ENCODE measurements at regions not wholly inside any gene's neighbourhood (a gene's known extent, or its start where the extent isn't known, plus 50 kb on each side); places are given as distances from the start of the nearest gene placed in this dataset.

DNA sequence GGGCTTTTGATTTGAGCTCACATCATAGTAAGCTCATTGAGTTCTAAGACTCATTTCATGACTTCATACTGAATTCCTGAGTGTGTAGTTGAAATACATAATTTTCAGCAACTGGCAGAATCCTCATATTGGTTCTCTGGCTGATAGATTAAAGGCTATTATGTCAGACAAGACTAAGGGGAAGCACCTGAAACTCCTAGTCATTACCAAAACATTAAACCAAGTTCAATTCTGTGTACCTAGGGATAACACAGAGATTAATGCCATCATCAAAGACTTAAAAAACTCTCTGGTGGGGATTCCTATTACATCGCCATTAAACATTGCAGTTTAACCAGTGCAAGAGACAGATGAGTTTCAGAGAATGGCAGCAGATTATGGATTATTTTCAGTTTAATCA is 339.1 kb downstream of the PTPRC start:
- Histone ChIP-seq H3K23ac (ENCODE audit: low read depth, low read length, poor library complexity) (no peak overlapping the region), H3K36me3 (replicated peaks in 1 of 2; ENCODE audit: control insufficient read depth in 2 of 2, insufficient read depth in 2 of 2, low read length in 2 of 2) (no peaks in the 10 kb centered on the region), H3K9me3 (replicated peaks in 1 of 2; ENCODE audit: control insufficient read depth in 2 of 2, insufficient read depth in 1 of 2, low read depth in 1 of 2, low read length in 2 of 2) (no peaks in the 10 kb centered on the region), H3K4me3 (ENCODE audit: low read length in 2 of 2) (no peak overlapping the region), H3K14ac (ENCODE audit: low read length) (no peak overlapping the region), H2BK5ac (ENCODE audit: low read length) (no peak overlapping the region), H2AFZ (ENCODE audit: low read length) (no peak overlapping the region), H4K91ac (ENCODE audit: low read depth, low read length, poor library complexity) (no peak overlapping the region), H3K27me3 (ENCODE audit: control insufficient read depth in 3 of 3, insufficient read depth in 3 of 3, low read depth in 1 of 3, low read length in 3 of 3) (no peaks in the 10 kb centered on the region), H2BK15ac (ENCODE audit: low read length) (no peak overlapping the region), H3K79me1 (ENCODE audit: low read depth, low read length) (no peaks in the 10 kb centered on the region), H3K4ac (ENCODE audit: low read length) (no peak overlapping the region), H2BK120ac (ENCODE audit: low read depth, low read length) (no peak overlapping the region), H3K9ac (ENCODE audit: low read depth, low read length, poor library complexity) (no peak overlapping the region), H4K8ac (ENCODE audit: low read depth, low read length) (no peak overlapping the region), H3K18ac (ENCODE audit: low read length) (no peak overlapping the region), H2BK12ac (ENCODE audit: low read length) (no peak overlapping the region), H3K27ac (replicated peaks; ENCODE audit: low read length) (no peak overlapping the region), H3K4me2 (ENCODE audit: insufficient read depth, low read length, poor library complexity, severe bottlenecking) (no peak overlapping the region), H2AK5ac (ENCODE audit: low read depth, low read length) (no peak overlapping the region), H3K4me1 (ENCODE audit: control insufficient read depth in 2 of 2, insufficient read depth in 1 of 2, low read depth in 1 of 2, low read length in 2 of 2) (no peaks in the 10 kb centered on the region)
- no CpG with 5 or more reads among the region's 1 CpG for WGBS, 2 donors (ENCODE audit: extremely low coverage in 2 of 2, insufficient read length in 2 of 2, insufficient replicate concordance in 1 of 2)
- no peak for DNase-seq (ENCODE audit: low spot score)

DNA sequence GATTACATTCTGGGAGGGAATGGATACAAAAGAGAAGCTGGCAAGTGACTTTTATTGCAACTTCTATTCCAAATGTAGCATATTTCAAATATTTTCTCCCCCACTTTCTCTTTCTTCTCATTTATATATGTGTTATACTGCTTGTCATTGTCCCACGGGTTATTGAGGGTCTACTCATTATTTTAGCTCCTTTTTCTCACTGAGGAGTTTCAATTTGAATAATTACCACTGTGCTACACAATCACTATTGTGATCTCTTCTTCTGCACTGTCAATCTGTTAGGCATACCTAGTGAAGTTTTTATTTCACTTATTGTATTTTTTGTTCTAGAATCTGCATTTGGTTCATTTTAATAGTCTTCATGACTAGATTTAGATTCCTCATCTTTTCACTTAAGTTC is 339.7 kb downstream of the PTPRC start:
- H3K14ac ChIP-seq (ENCODE audit: low read length) = no peak overlapping the region
- no peak overlapping the region for H4K91ac ChIP-seq (ENCODE audit: low read depth, low read length, poor library complexity)
- no peaks in the 10 kb centered on the region for H3K79me1 ChIP-seq (ENCODE audit: low read depth, low read length)
- H3K27ac ChIP-seq (replicated peaks; ENCODE audit: low read length) = no peak overlapping the region
- H3K4me2 ChIP-seq (ENCODE audit: insufficient read depth, low read length, poor library complexity, severe bottlenecking) = no peak overlapping the region
- no peak overlapping the region for H2BK12ac ChIP-seq (ENCODE audit: low read length)
- H3K4ac ChIP-seq (ENCODE audit: low read length) = no peak overlapping the region
- no peak for DNase-seq (ENCODE audit: low spot score)
- no peak overlapping the region for H3K23ac ChIP-seq (ENCODE audit: low read depth, low read length, poor library complexity)
- no peak overlapping the region for H3K9ac ChIP-seq (ENCODE audit: low read depth, low read length, poor library complexity)
- H2BK120ac ChIP-seq (ENCODE audit: low read depth, low read length) = no peak overlapping the region
- no peak overlapping the region for H2AK5ac ChIP-seq (ENCODE audit: low read depth, low read length)
- H2AFZ ChIP-seq (ENCODE audit: low read length) = no peak overlapping the region
- H2BK5ac ChIP-seq (ENCODE audit: low read length) = no peak overlapping the region
- H3K36me3 ChIP-seq (replicated peaks in 1 of 2; ENCODE audit: control insufficient read depth in 2 of 2, insufficient read depth in 2 of 2, low read length in 2 of 2) = no peaks in the 10 kb centered on the region
- H3K27me3 ChIP-seq (ENCODE audit: control insufficient read depth in 3 of 3, insufficient read depth in 3 of 3, low read depth in 1 of 3, low read length in 3 of 3) = no peaks in the 10 kb centered on the region
- H3K4me3 ChIP-seq (ENCODE audit: low read length in 2 of 2) = no peak overlapping the region
- no CpG with 5 or more reads among the region's 1 CpG for WGBS, 2 donors (ENCODE audit: extremely low coverage in 2 of 2, insufficient read length in 2 of 2, insufficient replicate concordance in 1 of 2)
- no peak overlapping the region for H4K8ac ChIP-seq (ENCODE audit: low read depth, low read length)
- no peak overlapping the region for H3K18ac ChIP-seq (ENCODE audit: low read length)
- no peaks in the 10 kb centered on the region for H3K4me1 ChIP-seq (ENCODE audit: control insufficient read depth in 2 of 2, insufficient read depth in 1 of 2, low read depth in 1 of 2, low read length in 2 of 2)
- H3K9me3 ChIP-seq (replicated peaks in 1 of 2; ENCODE audit: control insufficient read depth in 2 of 2, insufficient read depth in 1 of 2, low read depth in 1 of 2, low read length in 2 of 2) = no peaks in the 10 kb centered on the region
- no peak overlapping the region for H2BK15ac ChIP-seq (ENCODE audit: low read length)

DNA sequence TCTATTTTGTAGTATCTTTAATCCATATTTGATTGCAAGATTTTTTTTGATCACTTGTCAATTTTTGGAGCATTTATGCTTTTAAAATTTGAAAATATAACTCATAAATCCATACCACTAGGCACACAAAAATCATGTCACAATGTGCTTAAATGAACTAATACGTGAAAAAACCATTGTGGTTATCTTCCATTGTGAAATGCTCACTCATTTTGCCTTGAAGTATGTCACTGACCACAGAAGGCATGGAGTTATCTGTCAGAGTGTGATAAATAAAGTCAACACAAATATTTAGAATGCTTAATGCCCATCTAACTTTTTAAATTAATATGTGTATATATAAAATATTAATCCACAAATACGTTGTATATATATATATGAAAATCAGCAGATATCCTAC is 347.2 kb downstream of the PTPRC start:
- Histone ChIP-seq H3K4me3 (ENCODE audit: low read length in 2 of 2) (no peak overlapping the region), H2BK5ac (ENCODE audit: low read length) (no peak overlapping the region), H2BK12ac (ENCODE audit: low read length) (no peak overlapping the region), H3K36me3 (replicated peaks in 1 of 2; ENCODE audit: control insufficient read depth in 2 of 2, insufficient read depth in 2 of 2, low read length in 2 of 2) (no peaks in the 10 kb centered on the region), H4K91ac (ENCODE audit: low read depth, low read length, poor library complexity) (no peak overlapping the region), H3K4me2 (ENCODE audit: insufficient read depth, low read length, poor library complexity, severe bottlenecking) (no peak overlapping the region), H3K18ac (ENCODE audit: low read length) (no peak overlapping the region), H2AFZ (ENCODE audit: low read length) (no peak overlapping the region), H3K14ac (ENCODE audit: low read length) (no peak overlapping the region), H3K27ac (replicated peaks; ENCODE audit: low read length) (no peak overlapping the region), H2AK5ac (ENCODE audit: low read depth, low read length) (no peak overlapping the region), H3K23ac (ENCODE audit: low read depth, low read length, poor library complexity) (no peak overlapping the region), H3K27me3 (ENCODE audit: control insufficient read depth in 3 of 3, insufficient read depth in 3 of 3, low read depth in 1 of 3, low read length in 3 of 3) (no peaks in the 10 kb centered on the region), H3K4ac (ENCODE audit: low read length) (no peak overlapping the region), H3K4me1 (ENCODE audit: control insufficient read depth in 2 of 2, insufficient read depth in 1 of 2, low read depth in 1 of 2, low read length in 2 of 2) (no peaks in the 10 kb centered on the region), H3K9me3 (replicated peaks in 1 of 2; ENCODE audit: control insufficient read depth in 2 of 2, insufficient read depth in 1 of 2, low read depth in 1 of 2, low read length in 2 of 2) (no peaks in the 10 kb centered on the region), H3K79me1 (ENCODE audit: low read depth, low read length) (no peaks in the 10 kb centered on the region), H2BK120ac (ENCODE audit: low read depth, low read length) (no peak overlapping the region), H2BK15ac (ENCODE audit: low read length) (no peak overlapping the region), H3K9ac (ENCODE audit: low read depth, low read length, poor library complexity) (no peak overlapping the region), H4K8ac (ENCODE audit: low read depth, low read length) (no peak overlapping the region)
- no peak for DNase-seq (ENCODE audit: low spot score)
- no CpG with 5 or more reads among the region's 2 CpGs for WGBS, 2 donors (ENCODE audit: extremely low coverage in 2 of 2, insufficient read length in 2 of 2, insufficient replicate concordance in 1 of 2)

DNA sequence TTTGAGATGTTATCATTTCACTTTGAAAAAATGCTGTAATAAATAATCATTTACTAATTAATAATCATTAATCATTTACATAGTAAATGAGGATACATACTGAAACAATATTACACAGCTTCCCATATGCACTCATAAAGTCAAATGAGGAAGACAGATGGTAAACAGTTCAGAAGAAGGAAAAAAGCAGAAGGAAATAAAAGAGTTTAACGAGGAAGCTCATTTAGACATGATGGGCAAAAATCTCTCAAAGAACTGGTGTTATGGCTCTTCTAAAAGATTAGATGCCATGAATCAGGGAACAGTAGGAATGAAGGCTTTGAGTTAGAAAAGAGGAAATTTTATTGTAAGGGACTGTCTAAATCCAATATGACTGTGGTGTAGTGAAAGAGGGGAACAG is 347.6 kb downstream of the PTPRC start:
- H3K14ac ChIP-seq (ENCODE audit: low read length) = no peak overlapping the region
- no peaks in the 10 kb centered on the region for H3K9me3 ChIP-seq (replicated peaks in 1 of 2; ENCODE audit: control insufficient read depth in 2 of 2, insufficient read depth in 1 of 2, low read depth in 1 of 2, low read length in 2 of 2)
- H3K4me2 ChIP-seq (ENCODE audit: insufficient read depth, low read length, poor library complexity, severe bottlenecking) = no peak overlapping the region
- H2BK15ac ChIP-seq (ENCODE audit: low read length) = no peak overlapping the region
- no peak overlapping the region for H4K8ac ChIP-seq (ENCODE audit: low read depth, low read length)
- no peaks in the 10 kb centered on the region for H3K4me1 ChIP-seq (ENCODE audit: control insufficient read depth in 2 of 2, insufficient read depth in 1 of 2, low read depth in 1 of 2, low read length in 2 of 2)
- H2BK120ac ChIP-seq (ENCODE audit: low read depth, low read length) = no peak overlapping the region
- H2AK5ac ChIP-seq (ENCODE audit: low read depth, low read length) = no peak overlapping the region
- no peak overlapping the region for H3K27ac ChIP-seq (replicated peaks; ENCODE audit: low read length)
- no peak overlapping the region for H3K18ac ChIP-seq (ENCODE audit: low read length)
- H3K79me1 ChIP-seq (ENCODE audit: low read depth, low read length) = no peaks in the 10 kb centered on the region
- WGBS, 2 donors (ENCODE audit: extremely low coverage in 2 of 2, insufficient read length in 2 of 2, insufficient replicate concordance in 1 of 2) = no CpG with 5 or more reads among the region's 1 CpG
- no peaks in the 10 kb centered on the region for H3K36me3 ChIP-seq (replicated peaks in 1 of 2; ENCODE audit: control insufficient read depth in 2 of 2, insufficient read depth in 2 of 2, low read length in 2 of 2)
- no peak overlapping the region for H3K4me3 ChIP-seq (ENCODE audit: low read length in 2 of 2)
- H2BK5ac ChIP-seq (ENCODE audit: low read length) = no peak overlapping the region
- H2AFZ ChIP-seq (ENCODE audit: low read length) = no peak overlapping the region
- DNase-seq (ENCODE audit: low spot score) = no peak
- no peaks in the 10 kb centered on the region for H3K27me3 ChIP-seq (ENCODE audit: control insufficient read depth in 3 of 3, insufficient read depth in 3 of 3, low read depth in 1 of 3, low read length in 3 of 3)
- H3K9ac ChIP-seq (ENCODE audit: low read depth, low read length, poor library complexity) = no peak overlapping the region
- H4K91ac ChIP-seq (ENCODE audit: low read depth, low read length, poor library complexity) = no peak overlapping the region
- H2BK12ac ChIP-seq (ENCODE audit: low read length) = no peak overlapping the region
- no peak overlapping the region for H3K23ac ChIP-seq (ENCODE audit: low read depth, low read length, poor library complexity)
- H3K4ac ChIP-seq (ENCODE audit: low read length) = no peak overlapping the region
